ENCODE measurements at regions not wholly inside any gene's neighbourhood (a gene's known extent, or its start where the extent isn't known, plus 50 kb on each side); places are given as distances from the start of the nearest gene placed in this dataset.

DNA sequence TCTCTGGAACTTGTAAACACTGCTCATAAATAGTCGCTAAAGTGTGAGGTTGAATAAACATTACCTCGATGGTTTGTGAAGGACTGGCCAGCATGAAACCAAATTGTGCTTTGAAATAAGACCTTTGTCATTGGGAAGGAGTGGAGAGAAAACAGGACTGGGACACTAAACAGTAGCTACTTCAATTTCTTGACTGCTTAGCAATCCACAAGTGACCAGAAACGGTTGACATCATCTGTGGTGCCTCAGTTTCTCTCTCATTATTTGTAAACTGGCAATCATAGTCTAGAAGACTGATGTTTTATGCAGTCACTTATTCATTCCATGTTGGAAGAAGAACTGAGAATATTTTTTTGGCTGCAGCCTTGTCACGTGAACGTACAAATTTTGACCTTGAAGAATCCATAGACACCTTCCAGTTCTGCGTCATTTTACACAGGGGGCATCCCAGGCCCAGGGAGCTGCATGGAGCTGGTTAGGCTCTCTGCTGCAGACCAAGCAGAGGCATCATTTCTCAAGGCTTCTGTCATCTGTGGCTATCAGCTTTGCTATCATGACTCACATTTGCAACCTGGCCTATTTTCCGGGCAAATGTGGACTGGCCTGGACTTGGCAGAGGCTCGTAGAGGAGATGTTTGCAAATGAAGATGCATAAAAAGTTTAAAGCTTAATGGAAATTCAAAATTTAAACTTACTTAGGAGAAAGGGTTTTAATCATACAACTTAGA is 391.8 kb downstream of the FGF9 start:
- no peak for DNase-seq

DNA sequence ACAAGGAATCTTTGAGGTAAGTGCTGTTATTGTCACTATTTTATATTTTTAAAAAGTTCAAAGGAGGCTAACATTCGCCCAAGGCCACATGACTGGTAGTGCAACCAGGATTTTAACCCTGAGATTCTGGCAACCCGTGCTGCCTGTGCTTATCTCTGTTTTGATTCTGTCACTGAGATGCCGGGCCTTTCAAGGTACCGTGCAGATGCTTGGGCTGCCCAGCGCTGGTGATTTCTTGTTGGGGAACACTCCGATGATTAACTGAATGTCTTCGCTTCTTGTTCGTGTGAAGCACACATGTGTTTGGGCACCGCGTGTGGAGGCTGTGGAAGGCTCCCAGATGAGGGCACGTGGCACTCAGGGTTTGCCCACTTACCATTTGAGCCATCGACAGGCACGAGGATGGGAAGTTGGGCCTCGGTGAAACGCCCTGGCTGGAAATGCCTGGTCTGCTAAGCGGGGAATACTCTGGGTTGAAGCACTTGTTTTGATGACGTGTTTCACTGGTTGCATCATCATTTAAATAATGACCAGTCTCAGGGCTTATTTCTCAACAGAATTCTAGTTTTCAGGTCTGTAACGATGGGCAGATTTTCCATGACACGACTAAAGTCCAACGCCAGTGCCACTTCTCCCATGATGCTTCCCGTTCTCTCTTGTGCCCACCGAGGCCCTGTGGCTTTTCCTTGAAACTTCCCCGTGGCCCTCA is 392.7 kb downstream of the FGF9 start:
- DNase-seq: no peak

DNA sequence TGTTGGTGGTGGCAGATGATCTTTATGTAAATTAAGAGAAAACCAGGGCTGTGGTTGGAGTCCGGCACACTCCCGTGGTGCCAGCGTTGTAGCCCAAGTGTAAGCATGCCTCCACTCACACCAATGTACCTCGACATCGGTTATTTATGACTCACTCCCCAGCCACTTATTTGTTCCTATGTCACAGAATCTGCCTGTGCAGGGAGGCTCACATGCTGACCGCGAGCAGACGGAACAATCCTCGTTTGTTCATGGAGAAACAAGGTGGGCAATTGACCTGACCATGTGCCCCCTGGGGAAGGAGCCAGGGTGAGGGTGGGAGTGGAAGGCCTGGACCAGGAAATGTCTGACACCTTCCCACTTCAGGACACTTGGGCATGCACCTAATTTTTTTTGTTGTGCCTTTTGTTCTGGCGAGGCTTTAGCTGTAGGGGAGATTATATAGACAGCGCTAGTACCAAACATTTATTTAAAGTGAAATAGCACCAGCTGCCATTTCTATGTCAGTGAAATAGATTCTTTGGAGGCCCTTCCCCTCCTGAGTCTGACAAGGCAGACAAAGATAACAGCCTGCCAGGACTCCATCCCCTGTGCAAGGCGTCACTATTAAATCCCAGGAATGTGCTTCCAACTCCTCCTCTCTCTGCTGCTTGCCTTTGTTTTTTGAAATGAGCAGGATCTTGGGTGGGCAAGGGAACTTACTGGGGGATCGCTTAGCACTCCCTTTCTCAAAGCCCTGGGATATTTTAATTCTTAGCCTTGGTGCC is 394.2 kb downstream of the FGF9 start:
- DNase-seq: no peak

DNA sequence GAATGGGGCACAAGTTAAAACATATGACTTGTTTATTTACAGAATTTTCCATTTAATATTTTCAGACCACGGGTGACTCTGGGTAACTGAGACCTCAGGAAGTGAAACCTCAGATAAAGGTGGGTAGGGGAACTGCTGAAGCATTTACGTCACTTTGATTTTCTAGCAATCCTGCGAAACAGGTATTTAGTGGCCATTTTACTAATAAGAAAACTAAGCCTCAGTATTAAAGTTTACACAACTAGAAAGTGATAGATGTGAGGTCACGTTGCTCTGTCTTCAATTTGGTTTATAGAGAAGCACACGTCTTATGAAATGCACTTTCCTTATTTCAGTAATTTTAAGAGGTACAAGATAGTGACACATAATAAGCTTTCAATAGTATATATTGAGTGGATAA is 402.8 kb downstream of the FGF9 start:
- DNase-seq: no peak

DNA sequence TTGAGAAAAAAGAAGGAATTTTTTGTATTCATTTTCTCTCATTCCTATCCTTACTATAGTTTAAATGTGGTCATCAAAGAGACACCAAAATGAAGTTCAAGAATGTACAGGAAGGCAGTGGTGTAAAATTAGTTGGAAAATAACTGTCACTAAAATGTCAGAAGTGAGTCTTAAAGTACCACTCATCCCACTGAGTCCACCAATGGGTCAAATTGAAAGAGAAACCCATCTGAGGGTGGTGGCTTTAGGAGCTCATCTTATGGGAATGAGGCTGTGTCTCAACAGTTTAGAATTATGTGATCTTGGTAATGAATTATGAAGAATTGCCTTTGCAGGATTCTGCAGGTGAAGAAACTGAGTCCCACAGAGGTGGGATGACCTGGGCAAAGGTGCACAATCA is 403.5 kb downstream of the FGF9 start:
- DNase-seq: no peak

DNA sequence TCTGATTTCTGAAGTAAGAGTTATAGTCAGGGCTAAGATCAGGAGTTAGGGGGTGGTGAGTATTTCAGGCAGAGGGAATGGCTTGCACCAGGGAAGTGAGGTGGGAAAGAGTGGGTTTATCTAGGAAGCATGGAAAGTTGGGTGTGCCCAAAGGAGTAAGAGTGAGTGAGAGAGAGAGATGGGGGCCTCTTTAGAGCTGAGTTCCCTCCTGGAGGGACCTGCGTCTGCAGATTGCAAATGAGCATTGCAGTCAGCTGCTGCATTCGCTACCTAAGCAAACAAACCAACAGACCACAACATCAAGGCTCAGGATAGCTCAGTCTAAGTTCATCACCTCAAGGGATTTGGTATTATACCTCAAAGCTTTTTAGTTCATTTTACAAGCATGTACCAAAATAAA is 405.8 kb downstream of the FGF9 start:
- no peak for DNase-seq

DNA sequence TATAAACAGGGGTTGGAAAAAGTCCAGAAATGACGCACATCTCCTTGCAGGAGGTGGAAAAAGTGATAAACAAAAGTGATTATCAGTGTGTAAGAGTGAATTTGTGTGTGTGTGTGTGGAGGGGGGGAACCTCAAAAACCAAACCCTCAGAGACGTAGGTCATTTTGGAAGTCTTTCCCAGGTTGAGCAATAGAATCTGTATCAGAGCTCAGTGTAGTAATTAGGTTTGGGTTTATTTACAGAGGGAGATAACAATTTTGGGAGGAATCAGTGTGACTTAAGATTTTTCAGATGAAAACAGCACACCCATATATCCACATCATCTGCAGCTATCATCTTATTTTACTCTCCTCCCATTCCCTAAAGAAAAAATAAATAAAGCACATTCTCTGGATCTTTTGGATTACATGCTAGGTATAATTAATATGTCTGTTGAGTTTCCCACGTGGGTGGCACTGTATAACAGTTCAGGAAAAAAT is 406.4 kb downstream of the FGF9 start:
- DNase-seq: no peak

DNA sequence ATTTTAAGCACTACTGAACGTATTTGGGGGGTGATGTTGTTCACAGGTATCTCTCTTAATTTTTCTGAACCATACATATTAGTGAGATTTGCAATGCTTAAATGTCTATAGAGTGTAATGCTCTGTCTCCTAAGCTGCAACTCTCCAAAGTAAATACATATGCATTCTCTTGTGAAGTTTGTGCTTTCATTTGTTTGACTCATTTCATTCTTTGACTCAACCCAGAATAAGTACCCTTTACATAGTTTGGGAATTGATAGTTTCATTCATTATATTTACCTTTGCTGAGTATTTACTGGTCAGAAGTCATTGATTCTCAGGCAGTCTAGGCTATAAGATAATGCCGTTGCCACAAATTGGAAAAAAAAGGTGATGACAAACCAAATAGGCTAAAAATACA is 406.9 kb downstream of the FGF9 start:
- DNase-seq: no peak

DNA sequence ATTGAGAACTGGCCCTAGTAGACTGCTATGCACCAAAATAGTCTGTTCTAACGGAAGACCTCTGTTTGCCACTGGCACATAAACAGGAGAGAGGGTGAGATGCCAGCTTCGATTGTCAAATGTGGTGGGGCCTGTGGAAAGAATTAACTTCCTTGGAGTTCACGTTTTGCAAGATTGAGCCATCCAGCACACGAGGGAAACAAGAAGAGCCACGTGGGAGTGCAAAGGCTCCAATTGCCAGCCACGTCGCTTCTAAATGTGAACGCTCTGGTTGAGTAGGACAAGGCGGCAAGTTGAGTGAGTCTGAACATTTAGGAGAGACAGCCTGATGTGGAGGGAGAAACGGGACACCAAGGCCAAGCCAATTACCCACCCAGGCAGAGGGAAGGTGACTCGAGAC is 409.1 kb downstream of the FGF9 start:
- no peak for DNase-seq

DNA sequence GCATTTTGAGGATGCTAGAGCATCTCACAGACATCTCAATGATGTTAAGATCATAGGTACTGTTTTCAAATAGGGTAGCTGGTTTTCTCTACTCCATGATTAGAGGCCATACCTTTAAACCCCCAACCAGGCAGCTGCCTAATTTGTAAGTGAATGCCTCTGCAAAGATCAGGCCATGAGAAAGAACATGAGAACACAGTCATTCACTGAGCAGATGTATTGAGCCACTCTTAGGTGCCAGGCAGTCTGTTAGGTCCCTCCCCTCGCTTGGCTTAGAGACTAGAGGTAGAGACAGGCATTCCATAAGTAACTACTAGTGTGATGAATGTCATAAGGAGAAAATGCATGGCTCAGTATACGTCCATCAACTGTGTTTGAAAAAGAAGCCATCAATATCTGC is 410.0 kb downstream of the FGF9 start:
- no peak for DNase-seq

DNA sequence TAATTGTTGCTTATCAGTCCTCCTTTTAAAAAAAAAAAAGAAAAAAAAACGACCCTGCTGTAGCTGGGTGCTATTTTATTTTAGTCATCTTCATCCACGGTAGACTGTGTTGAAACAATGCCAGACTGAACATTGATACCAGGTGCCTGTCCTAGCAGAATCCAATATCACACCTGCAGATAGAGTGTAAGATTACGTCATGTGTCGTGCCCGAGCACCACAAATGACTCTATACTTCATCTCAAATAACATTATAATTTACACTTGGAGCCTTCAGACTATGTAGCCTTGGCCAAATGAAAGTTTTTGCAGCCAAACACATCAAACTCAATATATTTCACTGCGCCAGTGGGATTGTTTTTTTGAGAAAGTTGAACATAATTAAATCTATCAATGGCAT is 410.6 kb downstream of the FGF9 start:
- no peak for DNase-seq

DNA sequence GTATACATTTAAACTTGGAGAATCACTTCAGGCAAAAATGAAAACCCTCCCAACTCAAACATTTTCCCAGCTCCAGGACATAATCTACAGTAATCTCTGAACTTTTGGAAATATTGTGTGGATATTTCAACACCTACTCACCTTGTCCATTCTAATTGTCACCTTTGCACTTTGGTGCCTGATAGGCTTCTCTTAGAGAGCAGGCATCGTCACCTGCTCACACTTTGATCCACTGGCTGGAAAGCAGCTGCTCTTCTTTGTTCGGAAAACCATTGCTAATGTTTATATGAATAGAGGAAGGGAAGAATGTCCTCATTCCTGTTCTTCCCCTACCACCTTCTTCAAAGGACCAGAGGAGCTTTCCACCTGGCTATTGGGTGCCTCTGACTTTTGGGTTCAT is 411.2 kb downstream of the FGF9 start:
- DNase-seq: no peak

DNA sequence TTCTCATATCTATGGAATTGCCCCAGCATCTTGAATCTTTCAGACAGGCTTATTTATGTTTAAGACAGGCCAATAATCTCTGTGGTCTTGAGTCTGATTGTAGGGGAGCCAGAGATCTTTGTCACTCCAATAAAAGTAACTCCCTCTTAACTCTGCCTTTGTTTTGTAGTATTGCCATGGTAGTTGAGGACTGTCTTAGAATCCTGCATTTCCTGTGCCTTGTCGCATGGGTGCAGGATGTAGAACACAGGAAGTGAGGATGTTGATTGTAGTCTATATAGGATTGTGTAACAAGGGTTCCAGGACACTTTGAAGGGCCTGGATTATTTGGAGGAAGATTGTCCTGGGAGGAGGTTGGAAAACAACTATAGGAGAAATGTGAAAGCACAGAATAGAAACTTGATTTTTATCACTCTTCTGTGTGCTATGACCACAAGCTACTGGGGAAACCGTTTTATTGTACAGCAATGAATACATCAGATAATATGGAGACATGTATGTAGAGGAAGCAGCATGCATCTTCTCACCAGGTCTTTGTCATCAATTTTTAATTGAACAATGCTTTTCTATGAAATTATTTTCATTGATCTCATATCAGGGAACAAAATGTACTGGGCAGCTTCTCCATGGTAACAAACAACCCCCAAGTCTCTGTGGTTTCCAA is 411.7 kb downstream of the FGF9 start:
- peak in 1 of 2 donors; percentile 30 for DNase-seq

DNA sequence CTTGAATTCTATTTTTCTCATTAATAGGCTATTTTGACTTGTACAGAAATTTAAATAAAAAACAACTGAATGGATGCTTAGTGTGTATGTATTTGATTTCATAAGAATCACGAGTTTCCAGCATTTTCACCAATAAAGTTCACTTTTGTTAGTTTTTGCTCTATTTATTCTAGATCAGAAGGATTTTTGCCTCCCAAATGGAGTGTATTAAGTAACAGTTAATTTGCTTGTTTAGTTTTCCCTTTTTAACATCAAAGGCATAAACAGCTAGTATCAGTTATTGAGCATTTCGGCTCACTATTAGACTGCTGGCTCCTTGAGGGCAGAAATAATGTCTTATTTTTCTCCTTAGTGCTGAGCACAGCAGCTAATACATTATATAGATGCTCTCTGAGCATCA is 414.1 kb downstream of the FGF9 start:
- DNase-seq: no peak

DNA sequence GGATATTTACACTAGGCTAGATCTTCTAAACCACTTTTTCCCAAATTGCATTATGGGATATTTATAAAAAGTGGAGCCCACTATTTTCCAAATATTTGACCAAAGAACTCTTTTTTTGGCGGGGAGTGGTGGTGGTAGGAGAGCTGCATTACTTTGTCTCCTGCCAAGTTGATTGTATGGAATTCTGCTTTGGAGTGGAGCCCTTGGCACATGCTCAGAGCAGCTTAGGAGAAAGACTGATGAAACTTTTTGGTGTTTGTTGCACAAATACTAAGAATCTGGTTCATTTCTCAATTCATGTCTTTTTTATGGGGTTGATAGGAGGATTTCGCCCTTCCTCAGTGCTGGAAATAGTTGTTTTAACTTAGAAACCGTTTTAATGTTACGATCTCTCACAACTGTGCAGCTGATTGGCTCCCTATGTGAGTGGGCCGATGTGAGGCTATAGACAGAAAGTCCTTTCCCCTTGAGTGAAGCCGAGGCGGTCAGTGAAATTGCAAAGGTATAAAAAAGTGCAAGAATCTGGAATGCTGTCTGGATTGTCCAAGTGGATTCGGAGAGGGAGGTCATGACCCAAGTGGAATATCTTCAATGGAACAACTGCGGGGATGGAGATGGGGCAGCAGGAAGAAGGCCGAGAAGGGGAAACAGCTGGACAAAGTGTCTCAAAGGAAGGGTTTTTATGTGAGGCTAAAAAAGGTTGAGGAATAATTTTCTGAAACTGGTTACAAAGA is 415.9 kb downstream of the FGF9 start:
- no peak for DNase-seq

DNA sequence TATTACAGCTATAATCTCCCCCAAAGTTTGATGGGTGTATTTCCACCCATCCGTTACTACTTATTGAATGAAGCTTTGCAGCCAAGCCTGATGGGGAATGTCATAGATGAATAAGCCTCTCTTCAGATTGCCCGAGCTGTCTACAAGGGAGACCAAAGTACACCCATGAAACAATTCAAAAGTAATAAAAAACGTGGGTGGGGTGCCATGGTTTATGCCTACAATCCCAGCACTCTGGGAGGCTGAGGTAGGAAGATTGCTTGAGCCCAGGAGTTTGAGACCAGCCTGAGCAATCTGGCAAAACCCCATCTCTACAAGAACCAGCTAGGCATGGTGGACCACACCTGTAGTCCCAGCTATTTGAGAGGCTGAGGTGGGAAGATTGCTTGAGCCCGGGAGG is 419.2 kb downstream of the FGF9 start:
- DNase-seq: no peak

DNA sequence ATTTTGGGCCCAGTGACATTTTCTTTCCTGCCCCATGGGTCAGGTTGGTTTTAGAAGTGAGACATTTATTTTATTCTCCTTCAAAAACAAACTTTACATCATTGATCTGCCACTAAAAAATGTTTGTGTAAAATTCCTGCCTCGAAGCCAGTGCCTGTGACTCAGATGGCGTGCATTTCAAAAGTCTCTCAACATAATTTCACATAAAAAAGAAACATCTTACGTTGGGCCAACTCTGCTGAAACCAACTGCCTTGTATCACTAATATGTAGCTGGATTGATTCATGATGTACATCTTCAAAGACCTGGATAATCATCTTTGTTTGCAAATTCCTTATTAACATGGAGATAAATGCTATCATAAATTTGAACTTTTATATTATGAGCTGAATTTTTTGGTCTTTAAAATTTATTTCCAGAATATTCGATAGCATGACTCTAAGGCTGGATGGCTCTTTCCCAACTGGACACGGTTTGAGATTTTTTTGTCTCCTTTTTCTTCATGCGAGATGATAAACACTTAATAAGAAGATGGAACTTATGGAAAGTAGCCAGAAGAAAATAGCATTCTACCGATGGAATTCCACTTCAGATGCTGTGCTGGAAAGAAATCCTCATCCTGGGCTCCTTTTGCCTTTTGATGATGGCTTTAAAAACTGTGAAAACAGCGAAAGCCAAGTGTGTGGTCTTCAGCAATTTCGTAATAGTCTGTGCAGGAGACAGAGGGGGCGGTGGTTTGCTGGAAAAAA is 420.5 kb downstream of the FGF9 start:
- DNase-seq: no peak

DNA sequence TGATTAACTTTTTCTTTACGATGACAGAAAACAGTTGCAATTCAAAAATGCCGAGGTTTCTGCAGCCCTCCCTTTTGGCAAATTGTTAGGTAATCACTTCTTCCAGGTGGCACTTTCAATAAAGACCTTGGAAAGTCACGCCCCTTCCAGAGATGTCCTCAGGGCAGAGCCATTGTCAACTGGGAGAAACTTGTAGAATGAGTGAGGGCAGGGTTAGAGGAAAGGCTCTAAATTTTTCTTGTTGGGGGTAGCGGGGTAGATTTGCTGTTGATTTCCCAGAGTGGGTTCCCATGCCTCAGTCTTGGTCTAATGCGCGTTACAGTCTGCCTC is 421.1 kb downstream of the FGF9 start:
- no peak for DNase-seq

DNA sequence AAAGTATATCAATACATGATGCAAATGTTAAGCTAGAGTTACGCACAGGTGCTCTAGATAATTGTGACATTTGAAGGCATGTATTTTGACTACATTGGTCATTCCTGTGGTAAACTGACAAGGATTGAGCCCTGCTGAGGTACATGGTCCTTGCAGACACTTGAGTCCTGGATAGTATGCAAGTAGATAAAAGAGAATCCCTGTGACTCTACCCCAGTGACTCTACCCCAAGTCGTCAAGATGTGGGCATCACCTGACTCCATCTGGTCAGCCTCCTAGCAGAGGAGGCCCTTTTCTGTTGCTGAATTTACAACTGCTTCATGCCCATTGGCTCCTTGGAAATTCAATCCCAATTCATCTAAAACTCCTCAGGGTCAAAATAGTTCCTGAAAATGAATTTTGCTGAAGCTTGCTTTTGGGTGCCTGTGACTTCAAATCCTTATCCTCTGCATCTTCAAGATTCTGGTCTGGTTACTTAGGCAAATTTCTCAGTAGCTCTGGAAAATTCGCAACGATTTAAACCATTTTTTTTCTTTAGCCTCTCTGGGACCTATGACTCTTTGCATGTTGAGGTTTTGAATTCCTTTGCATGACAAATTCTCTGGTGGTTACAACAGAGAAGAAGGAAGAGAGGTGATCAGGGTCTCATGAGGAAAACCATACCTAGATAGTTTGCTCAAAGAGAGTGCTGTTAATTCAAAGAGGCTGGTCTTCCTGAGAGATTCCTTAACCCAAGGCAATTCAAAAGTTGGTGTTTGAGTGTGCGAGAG is 422.1 kb downstream of the FGF9 start:
- DNase-seq: no peak

DNA sequence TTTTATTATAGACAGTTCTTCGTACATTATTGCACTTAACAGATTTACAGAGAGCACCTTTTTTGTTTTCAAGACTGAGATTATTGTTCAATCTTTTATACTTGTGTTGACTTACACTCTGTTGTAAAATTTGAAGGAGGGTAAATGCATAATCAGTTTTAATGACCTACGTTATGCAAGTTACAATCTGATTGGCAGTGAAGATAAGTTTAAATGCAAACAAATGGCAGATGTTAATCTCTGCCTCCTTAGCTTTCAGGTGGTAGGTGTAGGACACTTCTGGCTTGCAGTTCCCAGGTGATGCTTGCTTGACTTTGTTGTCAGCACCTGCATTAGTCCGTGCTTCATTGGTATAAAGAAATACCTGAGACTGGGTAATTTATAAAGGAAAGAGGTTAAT is 424.9 kb downstream of the FGF9 start:
- DNase-seq: no peak

DNA sequence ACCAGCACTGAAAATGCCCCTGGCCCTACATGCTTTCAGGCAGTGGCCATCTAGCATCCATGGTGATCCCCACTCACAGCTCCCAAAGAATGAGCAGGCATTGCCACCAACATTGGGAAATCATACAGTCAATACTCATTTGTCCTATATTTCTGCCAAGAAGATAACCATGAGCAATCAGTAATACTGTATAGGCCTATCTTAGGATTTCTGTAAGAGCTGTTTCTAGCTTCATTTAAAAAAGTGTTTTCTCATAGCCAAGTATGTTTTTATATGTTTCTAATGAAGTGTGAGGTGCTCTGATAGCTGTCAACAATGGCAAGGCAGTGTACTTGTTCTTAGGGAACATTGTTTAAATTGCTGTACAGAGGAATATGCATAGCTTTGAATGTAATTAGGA is 428.7 kb downstream of the FGF9 start:
- DNase-seq: no peak

Measured in CD4-positive, alpha-beta T cell treated with Interleukin-1 beta for 1 hour (primary cell).